K562 (cell line): ENCODE measurements at regions not wholly inside any gene's neighbourhood (a gene's known extent, or its start where the extent isn't known, plus 50 kb on each side); places are given as distances from the start of the nearest gene placed in this dataset.

ENCODE experiments used
- BCOR ChIP-seq: fragments of 450-650 bp; IDR thresholded peaks from 2 replicates; pipeline ENCODE4 v1.6.1; 2016
- CBX3 ChIP-seq, 2 experiments: IDR thresholded peaks; 1 replicate in 1 of 2; 2 replicates in 1 of 2; pipeline ENCODE4 v1.6.1; 2012; ENCODE audit warnings: inconsistent platforms in 2 of 2, low read length in 2 of 2, borderline replicate concordance in 1 of 2, control low read depth in 1 of 2
- FOS ChIP-seq: IDR thresholded peaks from 3 replicates; pipeline ENCODE4 v1.6.1; 2011; ENCODE audit not compliant: insufficient read length; ENCODE audit errors: extremely low read depth
- GTF2B ChIP-seq: IDR thresholded peaks from 2 replicates; pipeline ENCODE4 v1.6.1; 2011; ENCODE audit not compliant: insufficient read length; ENCODE audit errors: extremely low read depth
- HNRNPL ChIP-seq: fragments of 200-400 bp; formaldehyde crosslinking; IDR thresholded peaks from 2 replicates; pipeline ENCODE4 v1.6.1; 2017; ENCODE audit warnings: low read depth, mild to moderate bottlenecking, low read length
- MAFK ChIP-seq: IDR thresholded peaks from 2 replicates; pipeline ENCODE4 v1.6.1; 2011; ENCODE audit warnings: low read length, improper control_type of control experiment
- MCM3 ChIP-seq: fragments of 450-650 bp; IDR thresholded peaks from 2 replicates; pipeline ENCODE4 v1.6.1; 2016
- MEIS2 ChIP-seq: fragments of 450-650 bp; IDR thresholded peaks from 2 replicates; pipeline ENCODE4 v1.6.1; 2014; ENCODE audit warnings: mild to moderate bottlenecking; ENCODE audit not compliant: partially characterized antibody
- MTA2 ChIP-seq: fragments of 450-650 bp; IDR thresholded peaks from 2 replicates; pipeline ENCODE4 v1.6.1; 2016; ENCODE audit warnings: low read depth
- NFIC ChIP-seq: fragments of 450-650 bp; IDR thresholded peaks from 2 replicates; pipeline ENCODE4 v1.6.1; 2017; ENCODE audit warnings: mild to moderate bottlenecking, inconsistent platforms
- NONO ChIP-seq, 2 experiments: fragments of 200-400 bp in 1 of 2; fragments of 450-650 bp in 1 of 2; formaldehyde crosslinking in 1 of 2; IDR thresholded peaks; 2 replicates each; pipeline ENCODE4 v1.6.1; 2017; ENCODE audit warnings: low read depth in 2 of 2, mild to moderate bottlenecking in 2 of 2, moderate library complexity in 2 of 2, low read length in 1 of 2
- PKNOX1 ChIP-seq: fragments of 450-650 bp; IDR thresholded peaks from 2 replicates; pipeline ENCODE4 v1.6.1; 2016
- ZNF134 ChIP-seq: fragments of 250-450 bp; sonication (Bioruptor Pico); conservative IDR thresholded peaks from 2 replicates; pipeline ENCODE4 v1.4.0; 2020
- ZNF318 ChIP-seq, 2 experiments: fragments of 450-650 bp; IDR thresholded peaks; 2 replicates each; pipeline ENCODE4 v1.6.1; 2016; ENCODE audit warnings: mild to moderate bottlenecking in 2 of 2, borderline replicate concordance in 1 of 2, low read depth in 1 of 2, moderate library complexity in 1 of 2
- ZNF512 ChIP-seq: IDR thresholded peaks from 2 replicates; pipeline ENCODE4 v1.6.1; 2016; ENCODE audit warnings: missing genetic modification characterization, missing compliant biosample characterization
- ZNF589 ChIP-seq: fragments of 200-800 bp; sonication (Bioruptor generic); IDR thresholded peaks from 2 replicates; pipeline ENCODE4 v1.6.1; 2016; ENCODE audit warnings: low read depth, missing genetic modification characterization, missing compliant biosample characterization
- TF ChIP-seq, protein P1 (sequence below): fragments of 250-450 bp; sonication (Bioruptor Pico); IDR thresholded peaks from 2 replicates; pipeline ENCODE4 v1.8.0; 2022; ENCODE audit warnings: inconsistent platforms, mild to moderate bottlenecking, moderate library complexity, borderline replicate concordance

- TF ChIP-seq ZNF318 (IDR thresholded peaks at IDR 0.05; ENCODE audit: borderline replicate concordance in 1 of 2, low read depth in 1 of 2) (no peak), ZNF134 (CRISPR knock-in tag) (no peak), ZNF512 (peak; percentile 97), ZNF589 (CRISPR knock-in tag) (no peak), MCM3 (peak; percentile 40; the same call in 1 of the 2 replicates), CBX3 (IDR thresholded peaks at IDR 0.05; ENCODE audit: borderline replicate concordance in 1 of 2, low read length in 2 of 2) (no peak), MTA2 (0 out of 2 replicates have a peak, but pooled peaks have one; percentile 25), GTF2B (no peak), MEIS2 (no peak), PKNOX1 (no peak), NFIC (no peak), FOS (no peak), MAFK (no peak), NONO (IDR thresholded peaks at IDR 0.05; ENCODE audit: low read depth in 2 of 2, low read length in 1 of 2) (no peak), BCOR (no peak), HNRNPL (no peak)
- TF ChIP-seq, protein P1, sequence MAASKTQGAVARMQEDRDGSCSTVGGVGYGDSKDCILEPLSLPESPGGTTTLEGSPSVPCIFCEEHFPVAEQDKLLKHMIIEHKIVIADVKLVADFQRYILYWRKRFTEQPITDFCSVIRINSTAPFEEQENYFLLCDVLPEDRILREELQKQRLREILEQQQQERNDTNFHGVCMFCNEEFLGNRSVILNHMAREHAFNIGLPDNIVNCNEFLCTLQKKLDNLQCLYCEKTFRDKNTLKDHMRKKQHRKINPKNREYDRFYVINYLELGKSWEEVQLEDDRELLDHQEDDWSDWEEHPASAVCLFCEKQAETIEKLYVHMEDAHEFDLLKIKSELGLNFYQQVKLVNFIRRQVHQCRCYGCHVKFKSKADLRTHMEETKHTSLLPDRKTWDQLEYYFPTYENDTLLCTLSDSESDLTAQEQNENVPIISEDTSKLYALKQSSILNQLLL (CRISPR knock-in tag): no peak
Observed at GRCh38 chr16:79982862-79983261, 382.3 kb upstream of the MAF start (continued).
